HG02852 (cell line): ENCODE measurements at regions not wholly inside any gene's neighbourhood (a gene's known extent, or its start where the extent isn't known, plus 50 kb on each side); places are given as distances from the start of the nearest gene placed in this dataset.

Experiments used
- ATAC-seq: cut with Tn5 transposase; IDR thresholded peaks from one replicate; pipeline ENCODE4 v1.9.1; 2021; ENCODE audit warnings: mild to moderate bottlenecking, moderate library complexity; ENCODE audit not compliant: unreplicated experiment

- no peak for ATAC-seq
Observed at GRCh38 chr10:3231951-3232730, 59.6 kb upstream of the PITRM1 start.

GRCh38 chr10:3229815-3230214, 57.2 kb upstream of the PITRM1 start:
- ATAC-seq = no peak

GRCh38 chr10:3228629-3228945, 56.0 kb upstream of the PITRM1 start:
- ATAC-seq = no peak

GRCh38 chr10:3226960-3227744, 54.6 kb upstream of the PITRM1 start:
- no peak for ATAC-seq

GRCh38 chr10:3225561-3225960, 53.0 kb upstream of the PITRM1 start:
- ATAC-seq = no peak

- no peak for ATAC-seq
Observed at GRCh38 chr10:3224241-3224640, 51.7 kb upstream of the PITRM1 start.

GRCh38 chr10:3222626-3223025, 50.0 kb upstream of the PITRM1 start:
- no peak for ATAC-seq
